ENCODE measurements at regions not wholly inside any gene's neighbourhood (a gene's known extent, or its start where the extent isn't known, plus 50 kb on each side); places are given as distances from the start of the nearest gene placed in this dataset.

GRCh38 chr6:122220254-122220653 lies 179.2 kb upstream of the HSF2 start:
- no peak overlapping the region for H3K4me3 ChIP-seq (ENCODE audit: low read length, poor library complexity, severe bottlenecking)
- TF ChIP-seq CTCF (conservative IDR thresholded peaks at IDR 0.05; ENCODE audit: low read length): no peak
- TF ChIP-seq EZH2phosphoT487 (IDR thresholded peaks at IDR 0.05; ENCODE audit: borderline replicate concordance): no peak
- H3K9ac ChIP-seq (ENCODE audit: low read depth, low read length, poor library complexity, severe bottlenecking): no peak overlapping the region
- no peaks in the 10 kb centered on the region for H3K79me2 ChIP-seq (ENCODE audit: insufficient read depth, low read length)
- no peak overlapping the region for H2AFZ ChIP-seq (ENCODE audit: low read length)
- no peaks in the 10 kb centered on the region for H3K27me3 ChIP-seq (ENCODE audit: insufficient read depth, low read length, poor library complexity, severe bottlenecking)
- no peaks in the 10 kb centered on the region for H3K9me3 ChIP-seq (ENCODE audit: insufficient read depth, low read depth, low read length)
- H3K9me2 ChIP-seq (replicated peaks; ENCODE audit: low read depth, low read length): no peaks in the 10 kb centered on the region
- H3K4me1 ChIP-seq (ENCODE audit: insufficient read depth, low read length, poor library complexity, severe bottlenecking): no peaks in the 10 kb centered on the region
- no peaks in the 10 kb centered on the region for H3K36me3 ChIP-seq (ENCODE audit: insufficient read depth, low read length)
- H4K20me1 ChIP-seq (ENCODE audit: insufficient read depth, low read length, poor library complexity, severe bottlenecking): no peaks in the 10 kb centered on the region
- H3K4me2 ChIP-seq (ENCODE audit: low read depth, low read length, poor library complexity, severe bottlenecking): no peak overlapping the region
- no peaks in the 10 kb centered on the region for H3F3A ChIP-seq (ENCODE audit: low read depth)

- Histone ChIP-seq H3K79me2 (ENCODE audit: insufficient read depth, low read length) (no peaks in the 10 kb centered on the region), H3K36me3 (ENCODE audit: insufficient read depth, low read length) (no peaks in the 10 kb centered on the region), H2AFZ (ENCODE audit: low read length) (no peak overlapping the region), H3K9ac (ENCODE audit: low read depth, low read length, poor library complexity, severe bottlenecking) (no peak overlapping the region), H3K27me3 (ENCODE audit: insufficient read depth, low read length, poor library complexity, severe bottlenecking) (no peaks in the 10 kb centered on the region), H3K9me3 (ENCODE audit: insufficient read depth, low read depth, low read length) (no peaks in the 10 kb centered on the region), H3F3A (ENCODE audit: low read depth) (no peaks in the 10 kb centered on the region), H3K4me1 (ENCODE audit: insufficient read depth, low read length, poor library complexity, severe bottlenecking) (no peaks in the 10 kb centered on the region), H3K9me2 (replicated peaks; ENCODE audit: low read depth, low read length) (no peaks in the 10 kb centered on the region), H4K20me1 (ENCODE audit: insufficient read depth, low read length, poor library complexity, severe bottlenecking) (no peaks in the 10 kb centered on the region), H3K4me2 (ENCODE audit: low read depth, low read length, poor library complexity, severe bottlenecking) (no peak overlapping the region), H3K4me3 (ENCODE audit: low read length, poor library complexity, severe bottlenecking) (no peak overlapping the region)
- TF ChIP-seq CTCF (conservative IDR thresholded peaks at IDR 0.05; ENCODE audit: low read length) (no peak), EZH2phosphoT487 (IDR thresholded peaks at IDR 0.05; ENCODE audit: borderline replicate concordance) (no peak)
Measured at GRCh38 chr6:122222761-122223160, 176.7 kb upstream of the HSF2 start.

GRCh38 chr6:122223251-122223650 lies 176.2 kb upstream of the HSF2 start:
- Histone ChIP-seq H4K20me1 (ENCODE audit: insufficient read depth, low read length, poor library complexity, severe bottlenecking) (no peaks in the 10 kb centered on the region), H3F3A (ENCODE audit: low read depth) (no peaks in the 10 kb centered on the region), H3K4me2 (ENCODE audit: low read depth, low read length, poor library complexity, severe bottlenecking) (no peak overlapping the region), H3K9me2 (replicated peaks; ENCODE audit: low read depth, low read length) (no peaks in the 10 kb centered on the region), H3K36me3 (ENCODE audit: insufficient read depth, low read length) (no peaks in the 10 kb centered on the region), H3K4me1 (ENCODE audit: insufficient read depth, low read length, poor library complexity, severe bottlenecking) (no peaks in the 10 kb centered on the region), H3K9me3 (ENCODE audit: insufficient read depth, low read depth, low read length) (no peaks in the 10 kb centered on the region), H3K9ac (ENCODE audit: low read depth, low read length, poor library complexity, severe bottlenecking) (no peak overlapping the region), H3K27me3 (ENCODE audit: insufficient read depth, low read length, poor library complexity, severe bottlenecking) (no peaks in the 10 kb centered on the region), H3K79me2 (ENCODE audit: insufficient read depth, low read length) (no peaks in the 10 kb centered on the region), H3K4me3 (ENCODE audit: low read length, poor library complexity, severe bottlenecking) (no peak overlapping the region), H2AFZ (ENCODE audit: low read length) (no peak overlapping the region)
- TF ChIP-seq EZH2phosphoT487 (IDR thresholded peaks at IDR 0.05; ENCODE audit: borderline replicate concordance) (no peak), CTCF (conservative IDR thresholded peaks at IDR 0.05; ENCODE audit: low read length) (no peak)

All from Loucy (cell line).